ENCODE measurements at regions not wholly inside any gene's neighbourhood (a gene's known extent, or its start where the extent isn't known, plus 50 kb on each side); places are given as distances from the start of the nearest gene placed in this dataset.
"Not testable (repeated sequence)": the region's sequence is repeated elsewhere in the genome, so short reads cannot be mapped to it uniquely, and the experiment has no call there.

GRCh38 chr12:131403676-131404075 is 307.2 kb upstream of the SFSWAP start:
- DNase-seq (ENCODE audit: low read depth in 4 of 4, low spot score in 2 of 4) = no peak

GRCh38 chr12:131404705-131405104 is 306.2 kb upstream of the SFSWAP start:
- no peak for DNase-seq (ENCODE audit: low read depth in 4 of 4, low spot score in 2 of 4)

GRCh38 chr12:131407221-131408035 is 303.5 kb upstream of the SFSWAP start:
- no peak for DNase-seq (ENCODE audit: low read depth in 4 of 4, low spot score in 2 of 4)

- no peak for DNase-seq (ENCODE audit: low read depth in 4 of 4, low spot score in 2 of 4)
Observed at GRCh38 chr12:131408036-131408365, 302.9 kb upstream of the SFSWAP start.

GRCh38 chr12:131408484-131408883 is 302.4 kb upstream of the SFSWAP start:
- DNase-seq (ENCODE audit: low read depth in 4 of 4, low spot score in 2 of 4) = no peak

- no peak for DNase-seq (ENCODE audit: low read depth in 4 of 4, low spot score in 2 of 4)
Observed at GRCh38 chr12:131409211-131409610, 301.7 kb upstream of the SFSWAP start.

GRCh38 chr12:131411827-131412226 is 299.1 kb upstream of the SFSWAP start:
- not testable (repeated sequence) for DNase-seq (ENCODE audit: low read depth in 4 of 4, low spot score in 2 of 4)

- DNase-seq (ENCODE audit: low read depth in 4 of 4, low spot score in 2 of 4) = no peak
Observed at GRCh38 chr12:131413006-131413405, 297.9 kb upstream of the SFSWAP start.

GRCh38 chr12:131413471-131413870 is 297.4 kb upstream of the SFSWAP start:
- DNase-seq (ENCODE audit: low read depth in 4 of 4, low spot score in 2 of 4) = no peak

GRCh38 chr12:131414155-131414922 is 296.6 kb upstream of the SFSWAP start:
- DNase-seq (ENCODE audit: low read depth in 4 of 4, low spot score in 2 of 4) = not testable (repeated sequence)

- DNase-seq (ENCODE audit: low read depth in 4 of 4, low spot score in 2 of 4) = no peak
Observed at GRCh38 chr12:131415781-131416180, 295.1 kb upstream of the SFSWAP start.

- no peak for DNase-seq (ENCODE audit: low read depth in 4 of 4, low spot score in 2 of 4)
Observed at GRCh38 chr12:131418121-131418520, 292.8 kb upstream of the SFSWAP start.

GRCh38 chr12:131418884-131419283 is 292.0 kb upstream of the SFSWAP start:
- no peak for DNase-seq (ENCODE audit: low read depth in 4 of 4, low spot score in 2 of 4)

GRCh38 chr12:131420867-131421447 is 289.9 kb upstream of the SFSWAP start:
- DNase-seq (ENCODE audit: low read depth in 4 of 4, low spot score in 2 of 4) = no peak

- DNase-seq (ENCODE audit: low read depth in 4 of 4, low spot score in 2 of 4) = no peak
Observed at GRCh38 chr12:131421509-131422186, 289.2 kb upstream of the SFSWAP start.

- DNase-seq (ENCODE audit: low read depth in 4 of 4, low spot score in 2 of 4) = no peak
Observed at GRCh38 chr12:131422187-131422520, 288.7 kb upstream of the SFSWAP start.

- DNase-seq (ENCODE audit: low read depth in 4 of 4, low spot score in 2 of 4) = no peak
Observed at GRCh38 chr12:131422744-131423143, 288.1 kb upstream of the SFSWAP start.

- no peak for DNase-seq (ENCODE audit: low read depth in 4 of 4, low spot score in 2 of 4)
Observed at GRCh38 chr12:131424270-131424669, 286.6 kb upstream of the SFSWAP start.

- DNase-seq (ENCODE audit: low read depth in 4 of 4, low spot score in 2 of 4) = no peak
Observed at GRCh38 chr12:131425112-131426075, 285.5 kb upstream of the SFSWAP start.

GRCh38 chr12:131428091-131428685 is 282.7 kb upstream of the SFSWAP start:
- no peak for DNase-seq (ENCODE audit: low read depth in 4 of 4, low spot score in 2 of 4)
